ENCODE measurements at regions not wholly inside any gene's neighbourhood (a gene's known extent, or its start where the extent isn't known, plus 50 kb on each side); places are given as distances from the start of the nearest gene placed in this dataset.

- no peak for DNase-seq (ENCODE audit: insufficient read length, low spot score)
These were observed 129.2 kb upstream of the ERBB4 start for GRCh38 chr2:212667751-212668316.

GRCh38 chr2:212665948-212666347 is 127.3 kb upstream of the ERBB4 start:
- no peak for TF ChIP-seq CTCF (IDR thresholded peaks at IDR 0.05; ENCODE audit: insufficient read depth, missing control alignments)
- FAIRE-seq = no peak
- no peak for DNase-seq (ENCODE audit: insufficient read length, low spot score)

More at GRCh38 chr2:212667751-212668316, 129.2 kb upstream of the ERBB4 start:
- no peak for FAIRE-seq
- TF ChIP-seq CTCF (IDR thresholded peaks at IDR 0.05; ENCODE audit: insufficient read depth, missing control alignments) = no peak

- no peak for TF ChIP-seq CTCF (IDR thresholded peaks at IDR 0.05; ENCODE audit: insufficient read depth, missing control alignments)
- FAIRE-seq (no peak), DNase-seq (ENCODE audit: insufficient read length, low spot score) (no peak)
These were observed 120.8 kb upstream of the ERBB4 start for GRCh38 chr2:212659441-212659840.

GRCh38 chr2:212649646-212650045 is 111.0 kb upstream of the ERBB4 start:
- DNase-seq (ENCODE audit: insufficient read length, low spot score) (no peak), FAIRE-seq (no peak)
- TF ChIP-seq CTCF (IDR thresholded peaks at IDR 0.05; ENCODE audit: insufficient read depth, missing control alignments) = no peak

GRCh38 chr2:212646698-212647366 is 108.2 kb upstream of the ERBB4 start:
- DNase-seq (ENCODE audit: insufficient read length, low spot score) (no peak), FAIRE-seq (no peak)
- no peak for TF ChIP-seq CTCF (IDR thresholded peaks at IDR 0.05; ENCODE audit: insufficient read depth, missing control alignments)

GRCh38 chr2:212644195-212644837 is 105.7 kb upstream of the ERBB4 start:
- no peak for TF ChIP-seq CTCF (IDR thresholded peaks at IDR 0.05; ENCODE audit: insufficient read depth, missing control alignments)
- DNase-seq (ENCODE audit: insufficient read length, low spot score) (no peak), FAIRE-seq (no peak)

GRCh38 chr2:212640428-212640827 is 101.8 kb upstream of the ERBB4 start:
- no peak for FAIRE-seq
- DNase-seq (ENCODE audit: insufficient read length, low spot score) = no peak
- no peak for TF ChIP-seq CTCF (IDR thresholded peaks at IDR 0.05; ENCODE audit: insufficient read depth, missing control alignments)

Data from D721Med (cell line).